ENCODE measurements at regions not wholly inside any gene's neighbourhood (a gene's known extent, or its start where the extent isn't known, plus 50 kb on each side); places are given as distances from the start of the nearest gene placed in this dataset.

- ChIA-PET CTCF (ENCODE audit: partially characterized antibody) (interaction anchor here (0.7 to 2.4 kb wide), 9 partner anchors 9 to 552 kb away, joined by 3 to 8 read pairs (median 3); no protein-coding TSS in a partner anchor), POLR2A (ENCODE audit: partially characterized antibody) (interaction anchor here (1.5 to 1.8 kb wide), 2 partner anchors 10 to 30 kb away, joined by 3 to 4 read pairs; no protein-coding TSS in a partner anchor)
- Histone ChIP-seq H3K36me3 (ENCODE audit: control insufficient read depth in 2 of 4, insufficient read depth in 4 of 4, low read length in 3 of 4) (peaks cover 0 to 2% (median 0%) of the 10 kb centered on the region in 4 experiments; a peak in 1 of 8 replicates), H3K56ac (replicated peaks; ENCODE audit: insufficient read length, low read depth, low read length) (no peak overlapping the region), H3K27ac (ENCODE audit: low read depth, low read length) (no peak overlapping the region), H3K4ac (replicated peaks; ENCODE audit: insufficient read length, low read depth, low read length) (no peak overlapping the region), H3K79me1 (ENCODE audit: low read depth, low read length) (no peaks in the 10 kb centered on the region), H2BK20ac (ENCODE audit: low read length) (no peak overlapping the region), H2AK5ac (ENCODE audit: low read depth, low read length) (no peak overlapping the region), H4K8ac (ENCODE audit: extremely low read depth, insufficient read depth, low read length) (no peak overlapping the region), H2BK120ac (replicated peaks; ENCODE audit: low read depth, low read length) (no peak overlapping the region), H3K14ac (ENCODE audit: insufficient read length) (no peak overlapping the region), H3K27me3 (replicated peaks in 1 of 4; ENCODE audit: control insufficient read depth in 3 of 4, extremely low read depth in 1 of 4, insufficient read depth in 3 of 4, low read length in 3 of 4) (no peaks in the 10 kb centered on the region), H3K23ac (ENCODE audit: insufficient read length) (no peak overlapping the region), H3K4me2 (ENCODE audit: insufficient read depth in 1 of 2, low read depth in 2 of 2, low read length in 2 of 2) (no peak overlapping the region), H4K5ac (ENCODE audit: insufficient read length, low read depth, low read length) (no peak overlapping the region), H3K18ac (ENCODE audit: extremely low read depth, low read length) (no peak overlapping the region), H4K91ac (replicated peaks; ENCODE audit: insufficient read length, low read length) (no peak overlapping the region), H3K4me1 (replicated peaks in 1 of 4; ENCODE audit: control insufficient read depth in 3 of 4, insufficient read depth in 4 of 4, low read length in 3 of 4) (peaks cover 0 to 2% (median under 1%) of the 10 kb centered on the region in 4 experiments; a peak in 3 of 7 replicates), H3K9me3 (ENCODE audit: insufficient read depth in 2 of 2, low read depth in 1 of 2, low read length in 1 of 2) (no peaks in the 10 kb centered on the region), H2BK5ac (ENCODE audit: low read depth, low read length) (no peak overlapping the region), H3K9ac (replicated peaks in 1 of 4; ENCODE audit: extremely low read depth in 1 of 4, low read depth in 3 of 4, low read length in 3 of 4) (no peak overlapping the region), H2AFZ (ENCODE audit: low read length) (no peak overlapping the region), H3K79me2 (ENCODE audit: control insufficient read depth in 1 of 2, insufficient read depth in 2 of 2, low read length in 2 of 2) (no peaks in the 10 kb centered on the region), H2BK12ac (ENCODE audit: low read depth, low read length) (no peak overlapping the region), H3K23me2 (ENCODE audit: low read depth, low read length) (no peaks in the 10 kb centered on the region), H3K4me3 (ENCODE audit: extremely low read depth in 1 of 4, insufficient read depth in 2 of 4, low read depth in 3 of 4, low read length in 4 of 4) (no peak overlapping the region), H2BK15ac (ENCODE audit: low read length) (no peak overlapping the region), H4K20me1 (replicated peaks in 1 of 2; ENCODE audit: control insufficient read depth in 1 of 2, insufficient read depth in 2 of 2, low read length in 2 of 2) (no peaks in the 10 kb centered on the region)
- DNase-seq (ENCODE audit: low read depth in 1 of 2, low spot score in 2 of 2) (no peak), FAIRE-seq (no peak)
- TF ChIP-seq TCF12 (IDR thresholded peaks at IDR 0.05; ENCODE audit: low read depth, low read length) (no peak), TBP (IDR thresholded peaks at IDR 0.05; ENCODE audit: low read depth, low read length) (no peak), SIX5 (IDR thresholded peaks at IDR 0.05; ENCODE audit: low read depth, low read length) (no peak), SP2 (IDR thresholded peaks at IDR 0.05; ENCODE audit: low read length) (no peak), CBX8 (IDR thresholded peaks at IDR 0.05; ENCODE audit: borderline replicate concordance, low read depth, low read length) (no peak), CREB1 (IDR thresholded peaks at IDR 0.05) (no peak), SRF (IDR thresholded peaks at IDR 0.05; ENCODE audit: low read depth, low read length) (no peak), POLR2A (IDR thresholded peaks at IDR 0.05; ENCODE audit: control extremely low read depth in 1 of 2, low read depth in 2 of 2, low read length in 2 of 2) (no peak), CEBPB (IDR thresholded peaks at IDR 0.05; ENCODE audit: low read depth, low read length) (no peak), KDM5A (IDR thresholded peaks at IDR 0.05; ENCODE audit: low read length) (no peak), NANOG (IDR thresholded peaks at IDR 0.05; ENCODE audit: insufficient read depth, low read depth, low read length, poor library complexity, severe bottlenecking) (no peak), CTCF (IDR thresholded peaks at IDR 0.05; ENCODE audit: control extremely low read depth in 1 of 3, insufficient read depth in 1 of 3, low read depth in 1 of 3, low read length in 3 of 3) (no peak)
- WGBS, 2 experiments (ENCODE audit: extremely low coverage in 1 of 2, insufficient coverage in 1 of 2, insufficient read length in 1 of 2, insufficient replicate concordance in 2 of 2, low coverage in 1 of 2, low lambda C conversion rate in 2 of 2, missing lambda C conversion rate in 1 of 2): 89% methylated on average over 6 of the region's 6 CpGs; no CpG with 5 or more reads in 1 of the 2 experiments
Measured at GRCh38 chr1:234544087-234544579, 65.2 kb upstream of the TARBP1 start.

Data from H1 (cell line).